Natural killer cell (primary cell): ENCODE measurements at regions not wholly inside any gene's neighbourhood (a gene's known extent, or its start where the extent isn't known, plus 50 kb on each side); places are given as distances from the start of the nearest gene placed in this dataset.

ENCODE experiments used
- ATAC-seq, 3 donors: fragments of 150-1000 bp in 2 of 3; fragments of 200-7000 bp in 1 of 3; cut with Tn5 transposase; 1 replicate in 1 of 3; 2 replicates in 2 of 3; pipeline ENCODE4 v1.10.0; 2021; ENCODE audit warnings: mild to moderate bottlenecking in 2 of 3, moderate library complexity in 2 of 3
- DNase-seq, 2 donors: peaks; one replicate each; pipeline versions ENCODE4 v3.0.0 to v3.0.0-alpha.2; 2013 to 2021; ENCODE audit warnings: mixed read lengths in 1 of 2
- H3K27ac ChIP-seq: one replicate; pipeline ENCODE4 v1.5.1; 2013; ENCODE audit warnings: mild to moderate bottlenecking, low read length
- H3K27me3 ChIP-seq: one replicate; pipeline ENCODE4 v1.6.1; 2013; ENCODE audit warnings: low read length; ENCODE audit not compliant: control insufficient read depth, insufficient read depth
- H3K36me3 ChIP-seq: one replicate; pipeline ENCODE4 v1.6.1; 2013; ENCODE audit warnings: low read length; ENCODE audit not compliant: control insufficient read depth, insufficient read depth
- H3K4me1 ChIP-seq: one replicate; pipeline ENCODE4 v1.6.1; 2013; ENCODE audit warnings: low read length; ENCODE audit not compliant: control insufficient read depth, insufficient read depth
- H3K4me3 ChIP-seq: one replicate; pipeline ENCODE4 v1.5.1; 2013; ENCODE audit warnings: low read length
- H3K9me3 ChIP-seq: one replicate; pipeline ENCODE4 v1.6.1; 2013; ENCODE audit warnings: low read length; ENCODE audit not compliant: control insufficient read depth, insufficient read depth
- H3K27ac Mint-ChIP-seq, 2 donors: one replicate each; pipeline ENCODE4 v1.8.0; 2022; ENCODE audit warnings: mild to moderate bottlenecking in 2 of 2, mixed read lengths in 2 of 2, moderate library complexity in 1 of 2
- H3K27me3 Mint-ChIP-seq, 2 donors: one replicate each; pipeline ENCODE4 v1.8.0; 2022; ENCODE audit warnings: low read depth in 2 of 2, mixed read lengths in 2 of 2
- H3K36me3 Mint-ChIP-seq: one replicate; pipeline ENCODE4 v1.8.0; 2022; ENCODE audit warnings: mixed read lengths
- H3K4me1 Mint-ChIP-seq, 2 donors: one replicate each; pipeline ENCODE4 v1.8.0; 2022; ENCODE audit warnings: mixed read lengths in 2 of 2
- H3K4me3 Mint-ChIP-seq: one replicate; pipeline ENCODE4 v1.8.0; 2022; ENCODE audit warnings: mild to moderate bottlenecking, moderate library complexity, mixed read lengths
- H3K9me3 Mint-ChIP-seq, 2 donors: one replicate each; pipeline ENCODE4 v1.8.0; 2022; ENCODE audit warnings: mixed read lengths in 2 of 2
- CTCF ChIP-seq: fragments of 200-600 bp; IDR thresholded peaks from one replicate; pipeline ENCODE4 v1.8.0; 2022; ENCODE audit warnings: antibody characterized with exemption
- WGBS: methylation state at CpG from one replicate; pipeline ENCODE4 v1.1.7; 2013; ENCODE audit warnings: missing lambda C conversion rate; ENCODE audit not compliant: insufficient coverage; 5-methylcytosine and 5-hydroxymethylcytosine counted together
- intact Hi-C: fragments of 100-400 bp; cut with micrococcal nuclease; formaldehyde crosslinking; loops from one replicate; pipeline ENCODE4 v1.14.2; 2022

GRCh38 chr6:133681891-133682290, 207.0 kb upstream of the TCF21 start:
- H3K36me3 ChIP-seq: no peaks in the 10 kb centered on the region
- Mint-ChIP-seq H3K27ac (no peak overlapping the region), H3K36me3 (no peaks in the 10 kb centered on the region), H3K4me3 (no peak overlapping the region), H3K9me3 (peaks cover 0 to 2% of the 10 kb centered on the region in 2 donors), H3K4me1 (no peaks in the 10 kb centered on the region), H3K27me3 (peaks cover 0 to 2% of the 10 kb centered on the region in 2 donors)
- intact Hi-C loops: no loop called here
- 22% methylated on average over 2 of the region's 2 CpGs for WGBS
- H3K9me3 ChIP-seq: no peaks in the 10 kb centered on the region
- no peaks in the 10 kb centered on the region for H3K27me3 ChIP-seq
- no peaks in the 10 kb centered on the region for H3K4me1 ChIP-seq
- DNase-seq (no peak), ATAC-seq (no peak)
- H3K27ac ChIP-seq: no peak overlapping the region
- no peak for TF ChIP-seq CTCF
- H3K4me3 ChIP-seq: no peak overlapping the region

GRCh38 chr6:133682506-133683307, 206.2 kb upstream of the TCF21 start:
- intact Hi-C loops: no loop called here
- no peak for DNase-seq

GRCh38 chr6:133683308-133683580, 205.7 kb upstream of the TCF21 start:
- Mint-ChIP-seq H3K27me3 (peaks cover 0 to 2% of the 10 kb centered on the region in 2 donors), H3K4me1 (no peaks in the 10 kb centered on the region), H3K36me3 (no peaks in the 10 kb centered on the region), H3K27ac (no peak overlapping the region), H3K9me3 (peaks cover 0 to 2% of the 10 kb centered on the region in 2 donors), H3K4me3 (no peak overlapping the region)
- Histone ChIP-seq H3K4me3 (no peak overlapping the region), H3K36me3 (no peaks in the 10 kb centered on the region), H3K27me3 (no peaks in the 10 kb centered on the region), H3K27ac (no peak overlapping the region), H3K4me1 (no peaks in the 10 kb centered on the region), H3K9me3 (no peaks in the 10 kb centered on the region)
- WGBS: 100% methylated on average over 1 of the region's 1 CpG
- intact Hi-C loops: no loop called here
- no peak for TF ChIP-seq CTCF
- DNase-seq: no peak
- no peak for ATAC-seq

More at GRCh38 chr6:133682506-133683307, 206.2 kb upstream of the TCF21 start:
- Mint-ChIP-seq H3K9me3 (peaks cover 0 to 2% of the 10 kb centered on the region in 2 donors), H3K36me3 (no peaks in the 10 kb centered on the region), H3K4me3 (no peak overlapping the region), H3K4me1 (no peaks in the 10 kb centered on the region), H3K27me3 (peaks cover 0 to 2% of the 10 kb centered on the region in 2 donors), H3K27ac (no peak overlapping the region)
- no peak overlapping the region for H3K27ac ChIP-seq
- no peaks in the 10 kb centered on the region for H3K9me3 ChIP-seq
- H3K4me1 ChIP-seq: no peaks in the 10 kb centered on the region
- ATAC-seq: no peak
- TF ChIP-seq CTCF: no peak
- WGBS: 68% methylated on average over 5 of the region's 5 CpGs
- no peaks in the 10 kb centered on the region for H3K27me3 ChIP-seq
- no peak overlapping the region for H3K4me3 ChIP-seq
- no peaks in the 10 kb centered on the region for H3K36me3 ChIP-seq

- no CpG with 5 or more reads among the region's 2 CpGs for WGBS
- TF ChIP-seq CTCF: no peak
- no peak for ATAC-seq
- no peak for DNase-seq
- intact Hi-C loops: no loop called here
- Mint-ChIP-seq H3K9me3 (peaks cover 0 to 2% of the 10 kb centered on the region in 2 donors), H3K27me3 (peaks cover 0 to 2% of the 10 kb centered on the region in 2 donors), H3K36me3 (no peaks in the 10 kb centered on the region), H3K27ac (no peak overlapping the region), H3K4me3 (no peak overlapping the region), H3K4me1 (no peaks in the 10 kb centered on the region)
- Histone ChIP-seq H3K36me3 (no peaks in the 10 kb centered on the region), H3K4me3 (no peak overlapping the region), H3K9me3 (no peaks in the 10 kb centered on the region), H3K27me3 (no peaks in the 10 kb centered on the region), H3K4me1 (no peaks in the 10 kb centered on the region), H3K27ac (no peak overlapping the region)
Measured at GRCh38 chr6:133683606-133684005, 205.3 kb upstream of the TCF21 start.
